ENCODE measurements at regions not wholly inside any gene's neighbourhood (a gene's known extent, or its start where the extent isn't known, plus 50 kb on each side); places are given as distances from the start of the nearest gene placed in this dataset.

GRCh38 chr14:22415605-22415959 lies 173.4 kb downstream of the DAD1 start:
- DNase-seq (ENCODE audit: low read depth) = no peak
- H3K4me3 ChIP-seq (ENCODE audit: control insufficient read depth, low read depth, low read length) = no peak overlapping the region
- no peak for TF ChIP-seq CTCF (IDR thresholded peaks at IDR 0.05; ENCODE audit: control insufficient read depth, insufficient read depth, low read depth, low read length, missing control alignments)

- DNase-seq (ENCODE audit: low read depth) = no peak
- TF ChIP-seq CTCF (IDR thresholded peaks at IDR 0.05; ENCODE audit: control insufficient read depth, insufficient read depth, low read depth, low read length, missing control alignments) = no peak
- H3K4me3 ChIP-seq (ENCODE audit: control insufficient read depth, low read depth, low read length) = no peak overlapping the region
Measured at GRCh38 chr14:22414876-22415604, 174.0 kb downstream of the DAD1 start.

GRCh38 chr14:22412926-22413411 lies 176.1 kb downstream of the DAD1 start:
- no peak for TF ChIP-seq CTCF (IDR thresholded peaks at IDR 0.05; ENCODE audit: control insufficient read depth, insufficient read depth, low read depth, low read length, missing control alignments)
- DNase-seq (ENCODE audit: low read depth) = no peak
- no peak overlapping the region for H3K4me3 ChIP-seq (ENCODE audit: control insufficient read depth, low read depth, low read length)

GRCh38 chr14:22411398-22412055 lies 177.5 kb downstream of the DAD1 start:
- H3K4me3 ChIP-seq (ENCODE audit: control insufficient read depth, low read depth, low read length) = no peak overlapping the region
- TF ChIP-seq CTCF (IDR thresholded peaks at IDR 0.05; ENCODE audit: control insufficient read depth, insufficient read depth, low read depth, low read length, missing control alignments) = no peak
- no peak for DNase-seq (ENCODE audit: low read depth)

- no peak for TF ChIP-seq CTCF (IDR thresholded peaks at IDR 0.05; ENCODE audit: control insufficient read depth, insufficient read depth, low read depth, low read length, missing control alignments)
- no peak for DNase-seq (ENCODE audit: low read depth)
- H3K4me3 ChIP-seq (ENCODE audit: control insufficient read depth, low read depth, low read length) = no peak overlapping the region
Measured at GRCh38 chr14:22410497-22410896, 178.5 kb downstream of the DAD1 start.

GRCh38 chr14:22409006-22409405 lies 180.0 kb downstream of the DAD1 start:
- no peak for DNase-seq (ENCODE audit: low read depth)
- no peak overlapping the region for H3K4me3 ChIP-seq (ENCODE audit: control insufficient read depth, low read depth, low read length)
- TF ChIP-seq CTCF (IDR thresholded peaks at IDR 0.05; ENCODE audit: control insufficient read depth, insufficient read depth, low read depth, low read length, missing control alignments) = no peak

Measured in AG09309 (cell line).